ENCODE measurements at regions not wholly inside any gene's neighbourhood (a gene's known extent, or its start where the extent isn't known, plus 50 kb on each side); places are given as distances from the start of the nearest gene placed in this dataset.

- no peak for TF ChIP-seq POLR2AphosphoS5 (IDR thresholded peaks at IDR 0.05)
- no peak for TF ChIP-seq CTCF (IDR thresholded peaks at IDR 0.05)
- H3K27me3 ChIP-seq = no peaks in the 10 kb centered on the region
- H3K27ac ChIP-seq = no peak overlapping the region
- H3K4me3 ChIP-seq = no peak overlapping the region
- intact Hi-C loops (cut with DNase I) = no loop called here
- no peaks in the 10 kb centered on the region for H3K4me1 ChIP-seq
- no peaks in the 10 kb centered on the region for H3K9me3 ChIP-seq
- no peak for DNase-seq
- H3K36me3 ChIP-seq = no peaks in the 10 kb centered on the region
Measured at GRCh38 chr4:19721587-19721986, 530.1 kb upstream of the SLIT2 start.

- Histone ChIP-seq H3K27ac (no peak overlapping the region), H3K4me1 (no peaks in the 10 kb centered on the region), H3K9me3 (no peaks in the 10 kb centered on the region), H3K27me3 (no peaks in the 10 kb centered on the region), H3K36me3 (no peaks in the 10 kb centered on the region), H3K4me3 (no peak overlapping the region)
- WGBS, 2 donors = 82 to 85% methylated on average over 1 of the region's 1 CpG
- no peak for TF ChIP-seq POLR2AphosphoS5 (IDR thresholded peaks at IDR 0.05)
- TF ChIP-seq EP300 (IDR thresholded peaks at IDR 0.05) = no peak
- TF ChIP-seq CTCF (IDR thresholded peaks at IDR 0.05) = no peak
- intact Hi-C loops (cut with DNase I) = no loop called here
- DNase-seq = no peak
Measured at GRCh38 chr4:19720610-19721009, 531.1 kb upstream of the SLIT2 start.

GRCh38 chr4:19720190-19720589 lies 531.5 kb upstream of the SLIT2 start:
- Histone ChIP-seq H3K4me3 (no peak overlapping the region), H3K36me3 (no peaks in the 10 kb centered on the region), H3K27me3 (no peaks in the 10 kb centered on the region), H3K27ac (no peak overlapping the region), H3K9me3 (no peaks in the 10 kb centered on the region), H3K4me1 (no peaks in the 10 kb centered on the region)
- no peak for DNase-seq
- TF ChIP-seq EP300 (IDR thresholded peaks at IDR 0.05) (no peak), POLR2A (IDR thresholded peaks at IDR 0.05) (no peak), CTCF (IDR thresholded peaks at IDR 0.05) (no peak), POLR2AphosphoS5 (IDR thresholded peaks at IDR 0.05) (no peak)
- intact Hi-C loops (cut with DNase I) = no loop called here

- WGBS, 2 donors = 75 to 76% methylated on average over 3 of the region's 3 CpGs
Measured at GRCh38 chr4:19711871-19712270, 539.8 kb upstream of the SLIT2 start.

More at GRCh38 chr4:19711871-19712270, 539.8 kb upstream of the SLIT2 start:
- TF ChIP-seq EP300 (IDR thresholded peaks at IDR 0.05) = no peak
- no peak for TF ChIP-seq CTCF (IDR thresholded peaks at IDR 0.05)
- TF ChIP-seq POLR2A (IDR thresholded peaks at IDR 0.05) = no peak
- no peak for TF ChIP-seq POLR2AphosphoS5 (IDR thresholded peaks at IDR 0.05)
- no peak overlapping the region for H3K4me3 ChIP-seq
- H3K27me3 ChIP-seq = no peaks in the 10 kb centered on the region
- intact Hi-C loops (cut with DNase I) = no loop called here
- no peaks in the 10 kb centered on the region for H3K9me3 ChIP-seq
- peaks cover 0 to 31% (median 15%) of the 10 kb centered on the region in 4 donors for H3K4me1 ChIP-seq
- DNase-seq = no peak
- no peak overlapping the region for H3K27ac ChIP-seq
- H3K36me3 ChIP-seq = no peaks in the 10 kb centered on the region

Measured in sigmoid colon (tissue), 6 donors.